D721Med (cell line): ENCODE measurements at regions not wholly inside any gene's neighbourhood (a gene's known extent, or its start where the extent isn't known, plus 50 kb on each side); places are given as distances from the start of the nearest gene placed in this dataset.

ENCODE experiments used
- DNase-seq: peaks from one replicate; pipeline ENCODE4 v3.0.0; 2011; ENCODE audit warnings: low spot score; ENCODE audit not compliant: insufficient read length
- FAIRE-seq: peaks from 2 replicates; lab custom pipeline; 2011; peaks lifted over from hg19 to GRCh38; lab: Jason Lieb, UNC
- CTCF ChIP-seq: IDR thresholded peaks from 2 replicates; pipeline ENCODE4 v1.5.1; 2012; ENCODE audit warnings: mild to moderate bottlenecking, control low read depth; ENCODE audit not compliant: insufficient read depth; ENCODE audit errors: missing control alignments

DNA sequence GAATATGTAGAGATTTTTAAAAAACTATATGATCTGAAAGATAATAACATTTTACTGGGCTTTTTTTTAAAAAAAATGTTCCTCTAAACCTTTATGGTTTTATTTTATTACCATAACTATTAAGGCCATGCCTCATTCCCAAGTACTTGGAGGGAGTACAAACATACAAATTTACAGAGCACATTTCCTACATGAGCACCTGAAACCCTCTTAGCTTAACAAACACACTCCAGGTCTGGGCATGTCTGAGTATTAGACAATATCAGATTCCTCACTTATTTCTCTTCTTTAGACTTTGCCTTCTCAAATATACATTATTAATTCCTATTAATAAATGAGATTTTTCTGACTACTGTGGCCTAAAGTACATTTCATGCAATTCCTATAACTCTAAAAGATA is 319.2 kb downstream of the SLCO4C1 start:
- DNase-seq, result no peak
- no peak for TF ChIP-seq CTCF
- no peak for FAIRE-seq

DNA sequence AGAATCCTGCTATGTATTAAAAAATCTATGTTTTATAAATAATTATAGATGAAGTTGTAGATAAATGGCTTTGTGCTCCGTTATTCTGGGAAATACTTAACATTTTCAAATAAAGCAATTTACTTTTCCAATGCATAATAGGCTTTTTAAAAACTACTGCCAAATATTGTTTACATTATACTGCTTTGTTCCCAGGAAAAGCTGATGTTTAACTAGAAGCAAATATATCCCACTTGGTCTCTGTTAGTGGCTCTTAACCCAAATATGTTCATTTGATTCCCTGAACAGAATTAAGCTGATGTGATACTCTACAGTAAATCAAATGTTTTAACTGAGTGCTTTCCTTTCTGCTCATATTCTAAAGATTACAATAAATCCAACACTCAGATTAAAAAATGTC is 326.3 kb downstream of the SLCO4C1 start:
- DNase-seq (no peak), FAIRE-seq (no peak)
- no peak for TF ChIP-seq CTCF

DNA sequence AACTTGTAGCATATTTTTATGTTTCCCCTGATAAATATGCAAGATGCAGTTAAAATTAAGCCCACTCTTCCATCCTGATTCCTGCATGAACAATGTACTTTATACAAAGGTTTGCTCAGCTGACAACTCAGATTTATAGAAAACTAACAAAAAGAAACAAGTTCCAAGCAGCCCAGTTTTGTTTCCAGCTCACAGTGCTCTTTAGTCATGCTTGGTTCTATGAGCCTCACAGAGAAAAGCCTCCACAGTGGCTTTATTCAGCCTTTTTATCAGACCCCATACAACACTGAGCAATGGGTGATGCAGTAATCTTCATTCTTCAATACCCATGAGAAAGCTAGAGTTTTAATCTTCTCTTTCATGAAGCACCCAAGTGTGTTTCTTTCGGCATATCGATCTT is 329.6 kb downstream of the SLCO4C1 start:
- DNase-seq (no peak), FAIRE-seq (no peak)
- no peak for TF ChIP-seq CTCF

DNA sequence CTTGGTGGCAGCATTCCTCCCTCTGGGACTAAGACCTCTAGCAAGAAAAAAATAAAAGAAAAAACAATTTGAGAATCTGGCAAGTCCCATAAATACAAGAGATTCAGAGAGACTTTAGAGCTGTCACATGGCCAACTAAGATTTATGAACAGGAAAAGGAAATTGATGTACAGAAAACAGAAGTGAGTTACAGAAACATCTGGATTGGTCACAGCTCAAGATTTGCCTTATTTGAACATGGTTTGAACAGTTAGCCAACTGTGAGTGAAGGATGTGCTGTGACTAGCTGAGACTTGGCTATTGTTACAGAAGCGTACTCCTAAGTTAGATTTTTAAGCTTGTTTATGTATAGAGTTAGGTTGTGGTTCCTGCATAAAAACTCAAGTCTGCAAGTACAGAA is 340.2 kb downstream of the SLCO4C1 start:
- FAIRE-seq (no peak), DNase-seq (no peak)
- TF ChIP-seq CTCF, result no peak

DNA sequence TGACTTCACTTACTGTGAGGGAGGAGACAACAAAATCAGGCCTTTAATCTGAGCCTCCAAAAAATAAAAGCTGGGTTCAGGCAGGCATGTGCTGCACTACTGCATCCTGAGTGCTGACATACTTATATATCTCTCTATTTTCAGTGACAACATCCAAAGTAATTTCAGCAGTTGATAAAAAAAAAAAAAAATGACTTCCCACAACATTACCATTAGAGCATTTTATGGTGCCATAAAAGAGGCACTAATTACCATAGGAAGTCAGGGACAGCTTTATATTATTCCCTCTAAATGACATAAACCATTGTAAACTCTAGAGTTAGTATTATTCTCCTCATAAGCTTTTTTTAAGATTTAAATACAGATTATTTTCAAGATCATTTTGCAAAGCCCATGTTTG is 346.1 kb downstream of the SLCO4C1 start:
- no peak for TF ChIP-seq CTCF
- FAIRE-seq (no peak), DNase-seq (no peak)

- no peak for FAIRE-seq
- no peak for DNase-seq
- TF ChIP-seq CTCF, result no peak
Observed at GRCh38 chr5:101948615-101949014, 347.5 kb downstream of the SLCO4C1 start.

GRCh38 chr5:101943784-101944183 is 352.3 kb downstream of the SLCO4C1 start:
- no peak for TF ChIP-seq CTCF
- DNase-seq (no peak), FAIRE-seq (no peak)
